HepG2 (cell line): ENCODE measurements at regions not wholly inside any gene's neighbourhood (a gene's known extent, or its start where the extent isn't known, plus 50 kb on each side); places are given as distances from the start of the nearest gene placed in this dataset.
A peak's percentile ranks its signal among the peaks of the same experiment; 100 is the strongest.

ENCODE experiments used
- ATAC-seq: fragments of 200-7000 bp; cut with Tn5 transposase; 3 replicates; pipeline ENCODE4 v1.9.1; 2020; ENCODE audit warnings: mild to moderate bottlenecking, moderate library complexity
- BruUV-seq: library from RNA; stranded (reverse); fragments of 400-500 nt; replicated peaks from 2 replicates; lab custom pipeline; 2021; lab: Mats Ljungman, UMichigan
- CTCF ChIA-PET: fragments of 300-600 bp; formaldehyde crosslinking; extraction: SDS; loops from one replicate; lab custom pipeline; 2021; ENCODE audit warnings: low total read pairs, inconsistent platforms, low intra/inter-chr PET ratio; lab: Yijun Ruan, JAX
- POLR2A ChIA-PET: fragments of 350-600 bp; sonication (Branson Sonifier 250); formaldehyde crosslinking; loops from one replicate; lab custom pipeline; 2020; ENCODE audit warnings: antibody characterized with exemption, inconsistent platforms; lab: Yijun Ruan, JAX
- DNase-seq: peaks from one replicate; pipeline ENCODE4 v3.0.0-alpha.2; 2015; ENCODE audit warnings: low spot score
- FAIRE-seq: peaks from 3 replicates; lab custom pipeline; 2011; peaks lifted over from hg19 to GRCh38; lab: Jason Lieb, UNC
- H2AFZ ChIP-seq: one replicate; pipeline ENCODE4 v1.6.1; 2011; ENCODE audit warnings: low read length, inconsistent platforms
- H3K27ac ChIP-seq: fragments of 300-600 bp; 3 replicates; pipeline ENCODE4 v1.8.0; 2011; ENCODE audit warnings: mixed run types, mild to moderate bottlenecking, mixed read lengths, low read length, inconsistent platforms; ENCODE audit not compliant: insufficient read depth; ENCODE audit errors: extremely low read length
- H3K27me3 ChIP-seq, 2 experiments: fragments of 200-600 bp in 1 of 2; 2 replicates in 1 of 2; 3 replicates in 1 of 2; pipeline versions ENCODE4 v1.6.0 to v1.8.0; 2011; ENCODE audit warnings: low read length in 2 of 2, mild to moderate bottlenecking in 2 of 2, moderate library complexity in 2 of 2, inconsistent platforms in 1 of 2; ENCODE audit not compliant: insufficient read depth in 2 of 2, control insufficient read depth in 1 of 2
- H3K36me3 ChIP-seq, 2 experiments: fragments of 200-600 bp in 1 of 2; replicated peaks in 1 of 2; 2 replicates in 1 of 2; 3 replicates in 1 of 2; pipeline versions ENCODE4 v1.5.1 to v1.8.0; 2011; ENCODE audit warnings: low read length in 2 of 2, inconsistent platforms in 1 of 2; ENCODE audit not compliant: insufficient read depth in 2 of 2, control insufficient read depth in 1 of 2
- H3K4me1 ChIP-seq: 2 replicates; pipeline ENCODE4 v1.5.1; 2012; ENCODE audit warnings: low read length, inconsistent platforms; ENCODE audit not compliant: insufficient read depth
- H3K4me2 ChIP-seq: 2 replicates; pipeline ENCODE4 v1.6.0; 2011; ENCODE audit warnings: low read depth, low read length, inconsistent platforms
- H3K4me3 ChIP-seq, 3 experiments: fragments of 200-600 bp in 1 of 3; sonication (generic), shearing (Covaris generic) in 1 of 3; replicated peaks in 1 of 3; 2 replicates each; pipeline ENCODE4 v1.5.1; 2011 to 2016; ENCODE audit warnings: low read length in 3 of 3, inconsistent platforms in 2 of 3, low read depth in 2 of 3, mild to moderate bottlenecking in 2 of 3, control low read depth in 1 of 3, mixed read lengths in 1 of 3; ENCODE audit not compliant: insufficient read depth in 1 of 3
- H3K79me2 ChIP-seq: one replicate; pipeline ENCODE4 v1.6.1; 2011; ENCODE audit warnings: low read length, inconsistent platforms; ENCODE audit not compliant: insufficient read depth
- H3K9ac ChIP-seq: 2 replicates; pipeline ENCODE4 v1.6.0; 2011; ENCODE audit warnings: mild to moderate bottlenecking, low read depth, low read length, inconsistent platforms; ENCODE audit not compliant: insufficient read depth
- H3K9me3 ChIP-seq: 2 replicates; pipeline ENCODE4 v1.5.1; 2012; ENCODE audit warnings: mild to moderate bottlenecking, low read length
- H4K20me1 ChIP-seq: 2 replicates; pipeline ENCODE4 v1.6.0; 2011; ENCODE audit warnings: inconsistent platforms, mild to moderate bottlenecking, low read length, moderate library complexity; ENCODE audit not compliant: insufficient read depth
- BHLHE40 ChIP-seq: IDR thresholded peaks from 2 replicates; pipeline ENCODE4 v1.6.1; 2011; ENCODE audit warnings: low read length, improper control_type of control experiment
- CREB1 ChIP-seq, 2 experiments: fragments of 450-650 bp in 1 of 2; IDR thresholded peaks; 2 replicates each; pipeline ENCODE4 v1.6.1; 2016 to 2017; ENCODE audit warnings: control low read depth in 1 of 2, mild to moderate bottlenecking in 1 of 2, missing compliant biosample characterization in 1 of 2, missing genetic modification characterization in 1 of 2
- EP300 ChIP-seq, 3 experiments: sonication (generic) in 1 of 3; formaldehyde crosslinking in 1 of 3; IDR thresholded peaks; 2 replicates each; pipeline versions ENCODE4 v1.5.1 to v1.6.1; 2011 to 2020; ENCODE audit warnings: low read depth in 2 of 3, low read length in 2 of 3, borderline replicate concordance in 1 of 3, improper control_type of control experiment in 1 of 3, mild to moderate bottlenecking in 1 of 3, missing genetic modification reagents in 1 of 3, moderate library complexity in 1 of 3
- GFI1 ChIP-seq: sonication (generic); formaldehyde crosslinking; IDR thresholded peaks from 2 replicates; pipeline ENCODE4 v1.5.0; 2020; ENCODE audit warnings: missing genetic modification reagents, mild to moderate bottlenecking, borderline replicate concordance
- KDM1A ChIP-seq: IDR thresholded peaks from 2 replicates; pipeline ENCODE4 v1.6.1; 2016; ENCODE audit warnings: missing compliant biosample characterization
- SALL2 ChIP-seq: sonication (generic); formaldehyde crosslinking; IDR thresholded peaks from 2 replicates; pipeline ENCODE4 v1.8.1; 2023; ENCODE audit warnings: mild to moderate bottlenecking, missing genetic modification reagents, inconsistent platforms
- SMAD9 ChIP-seq: sonication (generic); formaldehyde crosslinking; IDR thresholded peaks from 2 replicates; pipeline ENCODE4 v1.5.1; 2020; ENCODE audit warnings: mild to moderate bottlenecking, missing genetic modification reagents
- SRSF4 ChIP-seq: fragments of 200-400 bp; formaldehyde crosslinking; IDR thresholded peaks from one replicate; pipeline ENCODE4 v1.6.1; 2018; ENCODE audit warnings: mild to moderate bottlenecking, low read depth, low read length, moderate library complexity; ENCODE audit not compliant: poor library complexity, severe bottlenecking
- ZBTB21 ChIP-seq: sonication (generic); formaldehyde crosslinking; IDR thresholded peaks from 2 replicates; pipeline ENCODE4 v1.4.0; 2020; ENCODE audit warnings: missing genetic modification reagents
- ZNF263 ChIP-seq: sonication (generic); formaldehyde crosslinking; IDR thresholded peaks from 2 replicates; pipeline ENCODE4 v1.4.0; 2020; ENCODE audit warnings: missing genetic modification reagents
- ZNF546 ChIP-seq: sonication (generic); formaldehyde crosslinking; conservative IDR thresholded peaks from 2 replicates; pipeline ENCODE4 v1.8.1; 2023; ENCODE audit warnings: mild to moderate bottlenecking, missing genetic modification reagents
- ZNF570 ChIP-seq: sonication (generic); formaldehyde crosslinking; IDR thresholded peaks from 2 replicates; pipeline ENCODE4 v1.4.0; 2020; ENCODE audit warnings: mild to moderate bottlenecking, missing genetic modification reagents, borderline replicate concordance
- ZNF576 ChIP-seq: sonication (generic); formaldehyde crosslinking; IDR thresholded peaks from 2 replicates; pipeline ENCODE4 v1.4.0; 2020; ENCODE audit warnings: mild to moderate bottlenecking, missing genetic modification reagents
- ZNF816 ChIP-seq: sonication (generic); formaldehyde crosslinking; IDR thresholded peaks from 2 replicates; pipeline ENCODE4 v1.8.0; 2022; ENCODE audit warnings: missing genetic modification reagents, mild to moderate bottlenecking, borderline replicate concordance
- WGBS: methylation state at CpG from one replicate; pipeline ENCODE4 v1.1.6; 2017; ENCODE audit warnings: low lambda C conversion rate; 5-methylcytosine and 5-hydroxymethylcytosine counted together
- in situ Hi-C: cut with HindIII; loops from 2 replicates; pipeline ENCODE4 v1.10.0; 2017; ENCODE audit warnings: low pct_unique_long_range_greater_than_20kb; ENCODE audit not compliant: extremely low pct_ligation_motif_present
- intact Hi-C: fragments of 100-400 bp; cut with micrococcal nuclease; formaldehyde crosslinking; loops from one replicate; pipeline ENCODE4 v1.10.0; 2022; ENCODE audit not compliant: unreplicated experiment
- TF ChIP-seq, protein P1 (sequence below): sonication (generic); formaldehyde crosslinking; IDR thresholded peaks from 2 replicates; pipeline ENCODE4 v1.8.1; 2023; ENCODE audit warnings: mild to moderate bottlenecking, missing genetic modification reagents
- TF ChIP-seq, protein P2 (sequence below): sonication (generic); formaldehyde crosslinking; IDR thresholded peaks from 2 replicates; pipeline ENCODE4 v1.4.0; 2020; ENCODE audit warnings: missing genetic modification reagents
- TF ChIP-seq, protein P3 (sequence below): sonication (generic); formaldehyde crosslinking; IDR thresholded peaks from 2 replicates; pipeline ENCODE4 v1.4.0; 2020; ENCODE audit warnings: mild to moderate bottlenecking, missing genetic modification reagents, borderline replicate concordance

GRCh38 chr10:112896273-112896672 is 53.8 kb upstream of the TCF7L2 start:
- H3K36me3 ChIP-seq: no peaks in the 10 kb centered on the region
- WGBS: 5% methylated on average over 3 of the region's 3 CpGs
- H3K4me2 ChIP-seq: 0 out of 2 replicates have a peak overlapping the region, but pooled peaks have one; percentile 16
- no peaks in the 10 kb centered on the region for H3K9me3 ChIP-seq
- no peak overlapping the region for H2AFZ ChIP-seq
- POLR2A ChIA-PET: interaction anchor here (1.0 to 1.9 kb wide), 4 partner anchors 19 to 57 kb away, joined by 3 to 7 read pairs (median 4); partner anchors contain the start of gene TCF7L2
- ATAC-seq: no peak
- no peaks in the 10 kb centered on the region for H4K20me1 ChIP-seq
- CTCF ChIA-PET: no interaction called here
- no peaks in the 10 kb centered on the region for H3K27me3 ChIP-seq
- peaks cover 48% of the 10 kb centered on the region for H3K4me1 ChIP-seq
- no TSS peak for BruUV-seq
- in situ Hi-C loops (no loop called here), intact Hi-C loops (no loop called here)
- no peaks in the 10 kb centered on the region for H3K79me2 ChIP-seq
- peak; percentile 51 for FAIRE-seq
- H3K9ac ChIP-seq: no peak overlapping the region
- no peak overlapping the region for H3K27ac ChIP-seq
- H3K4me3 ChIP-seq: no peak overlapping the region
- peak; percentile 79 for DNase-seq
- no peak for TF ChIP-seq ZNF816
- no peak for TF ChIP-seq ZNF576 (CRISPR knock-in tag)
- TF ChIP-seq, protein P1, sequence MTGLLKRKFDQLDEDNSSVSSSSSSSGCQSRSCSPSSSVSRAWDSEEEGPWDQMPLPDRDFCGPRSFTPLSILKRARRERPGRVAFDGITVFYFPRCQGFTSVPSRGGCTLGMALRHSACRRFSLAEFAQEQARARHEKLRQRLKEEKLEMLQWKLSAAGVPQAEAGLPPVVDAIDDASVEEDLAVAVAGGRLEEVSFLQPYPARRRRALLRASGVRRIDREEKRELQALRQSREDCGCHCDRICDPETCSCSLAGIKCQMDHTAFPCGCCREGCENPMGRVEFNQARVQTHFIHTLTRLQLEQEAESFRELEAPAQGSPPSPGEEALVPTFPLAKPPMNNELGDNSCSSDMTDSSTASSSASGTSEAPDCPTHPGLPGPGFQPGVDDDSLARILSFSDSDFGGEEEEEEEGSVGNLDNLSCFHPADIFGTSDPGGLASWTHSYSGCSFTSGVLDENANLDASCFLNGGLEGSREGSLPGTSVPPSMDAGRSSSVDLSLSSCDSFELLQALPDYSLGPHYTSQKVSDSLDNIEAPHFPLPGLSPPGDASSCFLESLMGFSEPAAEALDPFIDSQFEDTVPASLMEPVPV: no peak
- TF ChIP-seq SALL2 (CRISPR knock-in tag): no peak
- 0 out of 2 replicates have a peak, but pooled peaks have one; percentile 38 for TF ChIP-seq GFI1
- TF ChIP-seq, protein P2, sequence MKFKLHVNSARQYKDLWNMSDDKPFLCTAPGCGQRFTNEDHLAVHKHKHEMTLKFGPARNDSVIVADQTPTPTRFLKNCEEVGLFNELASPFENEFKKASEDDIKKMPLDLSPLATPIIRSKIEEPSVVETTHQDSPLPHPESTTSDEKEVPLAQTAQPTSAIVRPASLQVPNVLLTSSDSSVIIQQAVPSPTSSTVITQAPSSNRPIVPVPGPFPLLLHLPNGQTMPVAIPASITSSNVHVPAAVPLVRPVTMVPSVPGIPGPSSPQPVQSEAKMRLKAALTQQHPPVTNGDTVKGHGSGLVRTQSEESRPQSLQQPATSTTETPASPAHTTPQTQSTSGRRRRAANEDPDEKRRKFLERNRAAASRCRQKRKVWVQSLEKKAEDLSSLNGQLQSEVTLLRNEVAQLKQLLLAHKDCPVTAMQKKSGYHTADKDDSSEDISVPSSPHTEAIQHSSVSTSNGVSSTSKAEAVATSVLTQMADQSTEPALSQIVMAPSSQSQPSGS (CRISPR knock-in tag): peak; percentile 92
- TF ChIP-seq BHLHE40: no peak
- TF ChIP-seq SRSF4: no peak
- TF ChIP-seq SMAD9: no peak
- no peak for TF ChIP-seq ZNF546 (CRISPR knock-in tag)
- no peak for TF ChIP-seq ZNF570
- TF ChIP-seq KDM1A (CRISPR knock-in tag): no peak
- TF ChIP-seq ZNF263: no peak
- no peak for TF ChIP-seq CREB1 (IDR thresholded peaks at IDR 0.05)
- peak; percentile 69 for TF ChIP-seq CREB1 (CRISPR knock-in tag; IDR thresholded peaks at IDR 0.05)
- TF ChIP-seq, protein P3, sequence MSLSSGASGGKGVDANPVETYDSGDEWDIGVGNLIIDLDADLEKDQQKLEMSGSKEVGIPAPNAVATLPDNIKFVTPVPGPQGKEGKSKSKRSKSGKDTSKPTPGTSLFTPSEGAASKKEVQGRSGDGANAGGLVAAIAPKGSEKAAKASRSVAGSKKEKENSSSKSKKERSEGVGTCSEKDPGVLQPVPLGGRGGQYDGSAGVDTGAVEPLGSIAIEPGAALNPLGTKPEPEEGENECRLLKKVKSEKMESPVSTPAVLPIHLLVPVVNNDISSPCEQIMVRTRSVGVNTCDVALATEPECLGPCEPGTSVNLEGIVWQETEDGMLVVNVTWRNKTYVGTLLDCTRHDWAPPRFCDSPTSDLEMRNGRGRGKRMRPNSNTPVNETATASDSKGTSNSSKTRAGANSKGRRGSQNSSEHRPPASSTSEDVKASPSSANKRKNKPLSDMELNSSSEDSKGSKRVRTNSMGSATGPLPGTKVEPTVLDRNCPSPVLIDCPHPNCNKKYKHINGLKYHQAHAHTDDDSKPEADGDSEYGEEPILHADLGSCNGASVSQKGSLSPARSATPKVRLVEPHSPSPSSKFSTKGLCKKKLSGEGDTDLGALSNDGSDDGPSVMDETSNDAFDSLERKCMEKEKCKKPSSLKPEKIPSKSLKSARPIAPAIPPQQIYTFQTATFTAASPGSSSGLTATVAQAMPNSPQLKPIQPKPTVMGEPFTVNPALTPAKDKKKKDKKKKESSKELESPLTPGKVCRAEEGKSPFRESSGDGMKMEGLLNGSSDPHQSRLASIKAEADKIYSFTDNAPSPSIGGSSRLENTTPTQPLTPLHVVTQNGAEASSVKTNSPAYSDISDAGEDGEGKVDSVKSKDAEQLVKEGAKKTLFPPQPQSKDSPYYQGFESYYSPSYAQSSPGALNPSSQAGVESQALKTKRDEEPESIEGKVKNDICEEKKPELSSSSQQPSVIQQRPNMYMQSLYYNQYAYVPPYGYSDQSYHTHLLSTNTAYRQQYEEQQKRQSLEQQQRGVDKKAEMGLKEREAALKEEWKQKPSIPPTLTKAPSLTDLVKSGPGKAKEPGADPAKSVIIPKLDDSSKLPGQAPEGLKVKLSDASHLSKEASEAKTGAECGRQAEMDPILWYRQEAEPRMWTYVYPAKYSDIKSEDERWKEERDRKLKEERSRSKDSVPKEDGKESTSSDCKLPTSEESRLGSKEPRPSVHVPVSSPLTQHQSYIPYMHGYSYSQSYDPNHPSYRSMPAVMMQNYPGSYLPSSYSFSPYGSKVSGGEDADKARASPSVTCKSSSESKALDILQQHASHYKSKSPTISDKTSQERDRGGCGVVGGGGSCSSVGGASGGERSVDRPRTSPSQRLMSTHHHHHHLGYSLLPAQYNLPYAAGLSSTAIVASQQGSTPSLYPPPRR (CRISPR knock-in tag): no peak
- no peak for TF ChIP-seq ZBTB21 (CRISPR knock-in tag)
- peak in 1 of 2 experiments; percentile 58; a peak in 1 of 4 replicates for TF ChIP-seq EP300 (IDR thresholded peaks at IDR 0.05; ENCODE audit: low read depth in 2 of 2, low read length in 2 of 2)
- TF ChIP-seq EP300 (CRISPR knock-in tag; IDR thresholded peaks at IDR 0.05; ENCODE audit: borderline replicate concordance): no peak
